GM21529 (cell line): ENCODE measurements at regions not wholly inside any gene's neighbourhood (a gene's known extent, or its start where the extent isn't known, plus 50 kb on each side); places are given as distances from the start of the nearest gene placed in this dataset.

Experiments used
- ATAC-seq: cut with Tn5 transposase; IDR thresholded peaks from one replicate; pipeline ENCODE4 v1.9.1; 2021; ENCODE audit not compliant: unreplicated experiment

DNA sequence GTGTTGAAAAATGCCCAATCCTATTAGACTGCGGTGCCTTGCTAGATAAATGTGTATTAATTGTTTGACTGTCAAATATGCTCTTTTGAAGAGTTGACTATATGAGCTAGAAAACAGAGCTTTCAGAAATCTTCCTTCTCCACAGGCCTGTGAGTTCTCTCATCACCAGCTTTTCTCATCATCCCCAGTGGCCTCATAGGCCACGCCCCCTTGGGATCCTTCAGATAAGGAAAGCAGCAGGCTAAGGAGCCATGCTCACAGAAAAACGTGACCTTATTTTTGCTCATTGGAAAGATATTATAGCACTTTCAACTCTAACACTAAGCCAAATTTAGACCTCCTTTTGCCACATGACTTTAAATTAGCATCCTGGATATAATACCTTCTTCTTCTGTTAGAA is 514.4 kb upstream of the ARRDC4 start:
- no peak for ATAC-seq

DNA sequence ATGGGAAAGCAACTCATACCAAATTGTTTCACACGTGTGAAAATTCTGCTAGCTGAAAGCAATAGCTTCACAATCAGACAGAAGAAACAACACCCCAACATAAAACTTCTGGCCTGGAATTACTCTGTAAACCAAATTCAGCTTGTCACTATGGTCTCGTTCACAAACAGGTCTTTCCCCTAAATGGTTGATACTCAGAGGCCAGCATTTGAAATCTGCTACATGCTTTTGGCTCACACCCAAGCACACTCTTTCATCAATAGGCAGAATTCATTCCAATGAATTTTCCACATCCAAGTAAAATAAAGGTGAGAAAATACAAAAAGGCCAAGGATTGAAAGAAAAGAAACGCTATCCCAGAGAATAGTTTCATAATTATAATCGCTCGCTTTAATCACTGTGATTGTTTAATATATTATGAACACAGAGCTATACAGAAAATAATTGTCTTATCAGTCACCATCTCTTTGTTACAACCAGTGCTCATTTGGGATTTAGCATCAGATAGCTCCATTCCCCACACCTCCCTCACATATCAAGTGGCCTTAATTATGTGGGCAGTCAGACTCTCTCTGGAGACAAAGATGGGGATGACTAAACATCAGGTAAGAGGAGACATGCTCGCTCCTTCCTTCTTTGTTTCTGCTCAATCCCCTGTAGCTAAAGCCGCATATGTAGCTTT is 503.8 kb upstream of the ARRDC4 start:
- no peak for ATAC-seq

DNA sequence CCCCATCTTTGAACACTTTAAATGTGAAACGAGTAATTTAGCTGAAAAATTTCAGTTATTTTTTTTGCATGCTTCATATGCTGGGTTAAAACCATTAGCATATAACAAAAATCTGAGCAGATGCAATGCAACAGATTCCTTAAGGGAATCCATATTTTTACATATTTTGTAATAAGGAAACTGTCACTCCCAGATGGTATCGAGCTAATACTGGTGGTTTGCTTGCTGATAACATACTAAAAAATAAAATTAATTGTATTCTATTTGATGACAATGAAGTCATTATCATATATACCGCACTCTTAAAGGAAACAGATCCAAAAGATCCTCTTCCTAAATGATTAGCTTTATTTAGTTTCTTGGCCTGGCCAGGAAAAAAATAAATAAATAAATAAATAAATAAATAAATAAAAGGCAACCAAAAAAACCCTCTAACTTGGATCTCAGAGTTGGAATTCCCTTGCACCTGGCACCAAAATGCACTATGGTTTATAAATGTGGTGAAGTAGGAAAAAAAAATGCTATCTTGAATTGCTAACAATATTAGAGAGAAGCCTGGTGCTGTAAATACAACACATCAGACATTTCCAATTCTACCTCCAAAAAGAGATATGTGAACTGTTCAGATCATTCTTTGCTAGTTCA is 503.2 kb upstream of the ARRDC4 start:
- no peak for ATAC-seq

DNA sequence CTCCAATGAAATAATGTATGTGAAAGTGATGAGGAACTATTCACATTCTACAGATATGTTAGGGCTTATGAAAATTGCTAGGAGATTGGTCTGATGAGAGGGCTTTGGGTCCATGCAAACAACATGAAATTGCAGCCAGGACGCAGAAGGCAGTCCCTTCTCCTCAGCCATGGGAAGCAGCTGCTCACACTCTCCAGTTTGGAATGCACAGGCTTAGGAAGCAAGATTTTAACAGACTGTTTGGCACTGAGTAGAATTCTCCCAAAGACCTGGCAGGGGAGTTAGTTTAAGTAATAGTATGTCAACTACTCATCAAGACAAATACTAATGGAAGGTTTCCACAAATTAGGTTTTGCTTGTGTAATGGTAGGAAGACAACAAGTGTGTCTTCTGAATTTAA is 500.7 kb upstream of the ARRDC4 start:
- ATAC-seq: no peak

DNA sequence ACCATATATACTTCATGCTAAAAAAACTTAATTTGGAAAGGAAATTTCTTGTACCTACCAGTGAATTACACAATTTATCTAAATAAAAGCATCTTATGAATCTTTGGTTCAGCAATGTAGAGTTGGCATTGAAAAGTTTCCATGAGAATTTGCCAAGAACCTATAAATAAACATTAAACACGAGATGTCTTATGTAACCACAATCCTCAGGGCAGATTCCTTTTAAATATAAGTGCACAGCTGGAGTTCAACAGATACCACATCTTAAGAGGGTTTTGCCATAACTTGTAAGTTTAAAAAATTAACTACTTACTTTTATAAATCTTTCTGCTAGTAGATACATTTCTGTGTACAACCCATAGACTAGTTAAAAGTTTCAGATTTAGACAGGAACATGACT is 499.3 kb upstream of the ARRDC4 start:
- no peak for ATAC-seq

DNA sequence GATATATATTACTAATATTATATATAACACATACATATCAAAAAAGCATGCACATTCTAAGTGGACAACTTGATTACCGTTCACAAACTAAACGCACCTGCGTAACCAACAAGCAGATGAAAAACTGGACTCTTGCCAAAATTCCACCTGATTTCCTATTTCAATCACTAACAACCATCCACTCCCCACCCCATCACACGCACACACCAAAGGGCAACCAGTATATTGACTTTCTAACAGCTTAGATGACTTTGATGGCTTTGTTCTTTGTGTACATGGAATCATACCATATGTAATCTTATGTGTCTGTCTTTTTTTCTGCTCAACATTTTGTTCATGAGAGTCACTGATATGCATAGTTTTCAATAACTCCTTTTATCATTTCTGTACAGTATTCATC is 496.8 kb upstream of the ARRDC4 start:
- no peak for ATAC-seq

DNA sequence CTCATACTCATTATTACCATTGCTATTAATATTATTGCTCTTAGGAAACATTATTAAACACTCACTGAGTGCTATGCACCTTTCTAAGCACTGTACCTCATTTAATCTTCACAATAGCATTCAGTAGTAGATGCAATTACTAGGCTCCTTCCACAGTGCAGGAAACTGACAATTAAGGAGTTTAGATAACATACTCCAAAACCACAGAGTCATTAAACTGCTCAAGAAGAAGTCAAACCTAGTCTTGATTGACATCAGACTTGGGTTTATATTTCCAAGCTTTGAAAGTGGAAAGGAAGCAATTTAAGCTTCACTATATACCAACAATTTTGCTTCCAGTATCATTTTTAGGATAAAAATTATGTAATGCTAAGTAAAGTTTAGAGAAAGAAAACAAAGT is 490.1 kb upstream of the ARRDC4 start:
- ATAC-seq: no peak

DNA sequence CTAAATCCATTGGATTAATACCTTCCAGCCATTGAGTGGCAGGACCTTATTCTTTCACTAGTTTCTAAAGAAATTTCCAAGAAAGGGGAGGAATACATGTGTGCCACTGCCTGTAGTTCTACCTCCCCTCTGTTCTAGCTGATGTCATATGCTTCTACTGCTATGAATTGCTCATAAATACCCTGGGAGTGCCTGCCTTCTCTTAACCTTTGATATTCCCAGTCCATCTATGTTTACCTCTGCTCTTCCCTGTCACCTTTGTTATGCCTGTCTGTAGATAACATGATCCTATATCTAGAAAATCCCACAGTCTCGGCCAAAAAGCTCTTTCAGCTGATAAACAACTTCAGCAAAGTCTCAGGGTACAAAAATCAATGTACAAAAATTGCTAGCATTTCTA is 486.9 kb upstream of the ARRDC4 start:
- ATAC-seq: no peak

DNA sequence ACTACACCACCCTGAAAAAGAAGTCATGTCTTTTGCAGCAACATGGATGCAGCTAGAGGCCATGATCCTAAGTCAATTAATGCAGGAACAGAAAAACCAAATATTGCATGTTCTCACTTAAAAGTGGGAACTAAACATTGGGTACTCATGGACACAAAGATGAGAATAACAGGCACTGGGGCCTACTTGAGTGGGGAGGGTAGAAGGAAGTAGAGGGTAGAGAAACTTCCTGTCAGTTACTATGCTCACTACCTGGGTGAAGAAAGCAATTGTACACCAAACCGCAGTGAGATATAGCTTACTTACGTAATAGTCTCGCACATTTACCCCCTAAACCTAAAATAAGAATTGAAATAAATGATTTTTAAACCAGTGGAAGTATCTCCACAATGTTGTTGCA is 480.5 kb upstream of the ARRDC4 start:
- ATAC-seq: no peak

DNA sequence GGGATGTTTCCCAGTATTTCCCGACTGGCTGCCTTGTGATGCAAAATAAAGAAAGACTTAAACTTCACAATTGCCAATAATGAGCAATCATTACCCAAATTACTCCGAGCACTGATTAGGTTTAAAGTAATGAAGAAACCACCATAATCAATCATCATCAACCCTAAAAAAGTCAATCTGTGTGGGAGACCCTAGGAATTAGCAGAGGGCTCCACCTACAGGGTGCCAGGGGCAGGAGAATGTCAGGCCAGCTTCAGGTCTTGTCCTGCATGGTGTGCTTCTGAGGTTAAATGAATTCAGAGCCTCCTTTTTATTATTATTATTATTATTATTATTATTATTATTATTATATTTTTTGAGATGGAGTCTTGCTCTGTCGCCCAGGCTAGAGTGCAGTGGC is 478.0 kb upstream of the ARRDC4 start:
- ATAC-seq: no peak

DNA sequence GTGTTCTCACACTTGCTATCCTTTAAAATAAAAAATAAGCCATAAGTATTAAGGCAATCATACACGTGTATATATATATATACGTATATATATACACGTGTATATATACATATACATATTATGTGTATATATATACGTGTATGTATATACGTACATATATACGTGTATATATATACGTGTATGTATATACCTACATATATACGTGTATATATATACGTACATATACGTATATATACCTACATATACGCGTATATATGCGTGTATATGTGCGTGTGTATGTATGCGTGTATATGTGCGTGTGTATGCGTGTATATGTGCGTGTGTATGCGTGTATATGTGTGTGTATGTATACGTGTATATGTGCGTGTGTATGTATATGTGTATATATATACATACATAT is 477.3 kb upstream of the ARRDC4 start:
- ATAC-seq: no peak

DNA sequence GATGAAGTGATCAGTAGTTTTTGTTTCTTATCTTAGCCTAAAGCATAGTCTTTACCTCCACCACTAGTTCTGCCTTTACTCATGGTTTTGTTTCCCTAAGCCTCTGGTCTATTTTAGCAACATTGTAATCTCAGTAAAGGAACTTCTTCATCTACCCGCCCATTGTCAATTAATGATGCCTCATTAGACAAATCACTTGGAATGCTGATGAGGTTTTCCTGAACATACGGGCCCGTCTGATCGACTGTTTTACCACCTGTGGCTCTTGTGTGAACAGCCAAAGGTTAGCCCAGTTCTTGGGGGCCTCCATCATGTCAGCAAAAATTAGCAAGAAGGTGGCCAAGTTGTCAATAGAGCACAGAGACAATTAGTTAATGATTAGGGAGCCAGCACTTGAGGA is 470.1 kb upstream of the ARRDC4 start:
- ATAC-seq: no peak

DNA sequence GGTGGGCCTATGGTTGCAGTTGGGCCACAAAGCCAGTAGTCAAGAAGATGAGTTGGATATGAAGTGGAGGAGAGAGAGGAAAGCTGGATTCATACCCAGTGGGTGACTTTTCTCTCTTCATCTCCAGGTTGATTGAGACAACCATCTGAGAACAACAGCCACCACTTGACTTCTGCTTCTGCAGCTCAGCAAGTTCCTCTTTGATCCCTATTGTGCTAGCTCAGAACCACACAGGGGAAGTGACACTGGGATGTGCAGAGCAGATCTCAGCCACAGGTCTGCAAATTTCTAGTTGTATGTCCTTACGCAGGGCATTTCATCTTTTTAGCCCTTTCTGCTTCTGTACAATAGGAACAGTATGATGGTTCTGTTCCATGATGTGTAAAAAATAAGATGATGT is 459.2 kb upstream of the ARRDC4 start:
- no peak for ATAC-seq

DNA sequence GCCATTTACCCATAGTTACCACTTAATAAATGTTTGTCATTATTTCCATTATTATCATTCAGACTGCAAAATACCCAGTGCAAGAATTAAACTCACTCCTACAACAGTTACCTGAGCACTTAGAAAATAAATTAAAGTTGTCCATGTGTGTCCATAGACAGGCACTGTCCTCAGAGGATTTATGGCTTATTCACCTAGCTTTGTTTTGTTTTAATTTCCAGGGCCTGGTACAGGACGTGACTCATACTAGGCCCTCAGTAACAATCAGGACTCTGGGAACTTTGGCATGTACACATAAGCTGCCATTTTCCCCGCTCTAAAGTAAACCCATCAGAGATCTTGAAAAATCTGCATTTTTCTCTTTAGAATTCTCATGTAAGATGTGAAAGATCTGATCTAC is 458.5 kb upstream of the ARRDC4 start:
- ATAC-seq: no peak

DNA sequence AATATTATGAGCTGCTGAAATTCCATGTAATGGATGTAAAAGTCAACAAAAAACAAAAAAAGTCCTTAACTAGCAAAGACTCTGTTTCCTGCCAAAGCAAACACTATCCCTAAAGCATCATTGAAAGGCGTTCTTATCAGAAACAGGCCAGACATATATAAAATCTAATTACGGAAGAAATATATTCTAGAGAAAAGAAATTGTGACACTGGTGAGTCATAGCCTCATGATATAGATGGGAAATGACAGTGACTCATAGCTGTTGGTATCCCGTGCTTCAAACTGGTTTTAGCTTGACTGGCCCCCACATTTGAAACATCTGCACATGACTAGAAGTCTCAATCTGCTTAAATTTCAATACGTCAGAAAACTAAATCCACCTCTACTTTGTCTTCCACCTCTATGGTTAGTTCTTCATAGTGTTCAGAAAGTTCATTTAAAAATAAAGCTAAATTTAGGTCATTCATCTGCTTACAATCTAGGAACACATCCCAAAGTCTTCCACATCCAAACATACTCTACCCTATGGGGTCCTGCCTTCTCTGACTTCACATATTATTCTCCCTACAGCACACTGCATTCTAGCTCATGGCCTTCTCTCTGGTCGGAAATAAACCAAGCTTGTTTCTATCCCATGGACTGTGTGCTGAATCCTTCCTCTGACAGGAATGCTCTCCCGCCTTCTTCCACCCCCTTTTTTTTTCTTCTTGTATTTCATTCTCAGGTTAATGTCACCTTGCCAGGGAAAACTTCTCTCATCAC is 456.3 kb upstream of the ARRDC4 start:
- ATAC-seq: no peak

DNA sequence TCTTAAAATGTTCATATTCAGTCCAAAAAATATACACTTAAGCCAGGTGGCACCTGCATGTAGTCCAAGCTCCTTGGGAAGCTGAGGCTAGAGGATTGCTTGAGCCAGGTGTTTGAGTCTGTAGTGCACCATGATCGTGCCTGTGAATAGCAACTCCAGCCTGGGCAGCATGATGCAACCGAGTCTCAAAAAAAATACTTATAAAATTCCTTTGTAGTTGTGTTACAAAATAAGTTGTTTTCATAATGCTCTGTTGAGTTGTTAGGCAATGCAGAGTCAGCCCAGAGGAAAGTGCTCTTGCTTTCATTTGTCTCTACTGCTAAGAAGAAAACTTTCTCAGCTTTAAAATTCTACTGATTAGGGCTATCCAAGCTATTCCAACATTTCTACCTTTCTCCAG is 442.8 kb upstream of the ARRDC4 start:
- no peak for ATAC-seq

DNA sequence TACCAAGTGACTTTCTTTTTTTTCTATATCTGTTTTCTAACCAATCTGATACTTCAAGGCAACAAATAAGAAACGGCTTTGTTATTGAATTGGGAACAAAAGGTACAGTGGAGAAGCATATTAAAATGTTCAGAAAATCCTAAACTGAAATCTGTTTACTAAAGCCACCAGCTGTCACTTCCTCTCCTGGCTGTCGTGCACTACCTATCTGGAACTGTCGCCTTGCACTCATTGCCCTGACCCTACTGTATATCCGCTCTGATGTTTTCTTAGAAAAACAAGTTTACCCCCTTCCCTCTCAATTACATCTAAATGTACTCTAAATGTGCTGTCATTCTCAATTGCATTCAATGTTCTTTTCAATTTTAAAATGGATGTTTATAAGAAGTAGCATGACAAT is 439.8 kb upstream of the ARRDC4 start:
- no peak for ATAC-seq

DNA sequence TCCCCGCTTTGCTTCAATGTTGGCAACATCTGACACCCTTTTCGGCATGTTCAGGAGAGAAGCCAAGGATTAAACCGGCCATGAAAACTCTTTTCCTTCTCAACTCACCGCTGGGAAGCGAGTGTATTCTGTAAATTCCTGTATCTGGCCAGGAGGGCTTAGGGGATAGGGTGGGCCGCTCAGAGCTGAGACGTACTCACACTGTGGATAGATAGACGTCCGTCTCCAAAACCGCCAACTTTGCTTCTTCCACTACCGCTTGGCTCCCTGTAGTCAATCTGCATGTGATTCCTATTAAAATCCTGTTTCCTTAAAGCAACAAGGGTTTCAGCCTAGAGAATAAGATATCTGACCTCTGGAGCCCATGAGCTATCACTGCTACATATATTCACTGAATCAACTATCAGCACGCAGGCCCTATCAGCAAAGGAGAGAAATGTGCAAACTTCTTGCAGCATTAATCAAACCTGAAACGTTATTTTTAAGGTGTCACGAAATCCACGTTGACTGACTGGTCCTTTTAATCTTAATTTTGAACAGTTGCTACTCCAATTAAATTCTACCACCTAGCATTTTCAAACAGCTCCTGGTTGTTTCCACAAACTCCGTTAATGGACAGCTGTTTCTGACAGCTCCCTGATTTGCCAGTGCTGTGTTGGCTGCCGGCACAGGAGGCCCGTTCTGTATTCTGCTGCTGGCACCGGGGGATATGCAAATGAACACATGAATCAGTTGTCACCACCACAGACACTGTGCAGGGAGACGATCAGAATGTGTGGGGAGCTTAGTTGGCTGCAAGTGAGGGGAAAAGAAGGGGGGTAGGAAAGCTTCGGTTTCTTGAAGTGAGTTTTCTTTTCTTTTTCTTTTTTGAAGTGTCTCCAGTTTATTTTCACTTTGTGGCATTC is 438.9 kb upstream of the ARRDC4 start:
- ATAC-seq: no peak

DNA sequence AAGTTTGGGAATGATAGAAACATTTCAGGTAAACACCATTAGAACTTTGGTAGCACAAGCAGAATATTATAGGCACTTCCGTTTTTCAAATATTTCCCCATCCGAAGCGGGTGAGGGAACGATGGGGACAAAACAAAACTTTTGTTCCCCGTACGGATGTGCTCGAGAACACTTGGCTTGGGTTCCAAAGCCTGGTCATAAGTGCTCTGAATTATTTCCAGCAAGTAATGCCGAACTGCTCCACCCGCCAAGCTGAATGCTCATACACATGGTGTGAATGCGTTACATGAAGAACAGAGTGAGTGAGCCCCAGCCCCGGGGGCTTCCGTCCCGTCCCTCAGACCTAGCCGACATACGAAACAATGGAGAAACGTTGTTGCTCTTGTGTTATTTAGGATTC is 438.2 kb upstream of the ARRDC4 start:
- ATAC-seq: no peak

DNA sequence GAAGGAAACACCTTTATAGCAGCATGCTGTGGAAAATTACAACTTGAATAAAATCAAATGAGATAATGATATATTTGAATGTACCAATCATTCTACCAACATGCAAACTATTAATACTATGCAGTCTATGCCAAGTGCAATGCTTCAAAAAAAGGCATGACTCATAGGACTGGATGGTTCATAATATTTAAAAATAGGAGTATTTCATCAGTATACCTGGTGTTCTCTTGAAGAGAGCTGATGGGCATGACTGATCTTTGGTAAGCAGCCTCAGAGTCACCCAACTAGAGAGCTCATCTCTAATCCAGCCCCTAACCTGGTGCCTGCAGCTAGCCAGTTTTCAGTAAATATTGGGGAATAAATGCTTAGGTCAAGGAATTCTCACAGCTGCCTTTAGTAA is 434.7 kb upstream of the ARRDC4 start:
- ATAC-seq: no peak

DNA sequence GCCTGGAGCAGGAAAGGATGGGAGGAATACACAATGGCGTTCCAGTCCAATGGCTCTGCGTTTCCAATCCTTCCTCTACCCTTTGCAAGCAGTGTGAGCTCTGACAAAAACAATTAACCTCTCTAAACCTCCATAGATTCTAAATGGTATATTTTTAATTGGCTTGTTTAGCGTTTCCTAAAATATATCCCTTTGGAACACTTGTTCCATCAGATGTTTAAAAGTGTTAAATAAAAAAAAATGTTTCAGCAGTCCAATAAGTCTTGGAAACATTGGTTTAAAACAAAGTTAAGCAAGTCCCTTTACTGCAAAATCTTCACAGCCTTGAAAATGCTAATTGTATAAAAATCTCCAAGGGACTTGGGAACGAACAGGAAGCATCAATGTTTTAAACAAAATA is 432.3 kb upstream of the ARRDC4 start:
- no peak for ATAC-seq
